HG03354 (cell line): ENCODE measurements at regions not wholly inside any gene's neighbourhood (a gene's known extent, or its start where the extent isn't known, plus 50 kb on each side); places are given as distances from the start of the nearest gene placed in this dataset.
"Not testable (repeated sequence)": the region's sequence is repeated elsewhere in the genome, so short reads cannot be mapped to it uniquely, and the experiment has no call there.

Experiments used
- ATAC-seq: cut with Tn5 transposase; IDR thresholded peaks from one replicate; pipeline ENCODE4 v1.9.1; 2021; ENCODE audit warnings: mild to moderate bottlenecking; ENCODE audit not compliant: unreplicated experiment, poor library complexity, severe bottlenecking

DNA sequence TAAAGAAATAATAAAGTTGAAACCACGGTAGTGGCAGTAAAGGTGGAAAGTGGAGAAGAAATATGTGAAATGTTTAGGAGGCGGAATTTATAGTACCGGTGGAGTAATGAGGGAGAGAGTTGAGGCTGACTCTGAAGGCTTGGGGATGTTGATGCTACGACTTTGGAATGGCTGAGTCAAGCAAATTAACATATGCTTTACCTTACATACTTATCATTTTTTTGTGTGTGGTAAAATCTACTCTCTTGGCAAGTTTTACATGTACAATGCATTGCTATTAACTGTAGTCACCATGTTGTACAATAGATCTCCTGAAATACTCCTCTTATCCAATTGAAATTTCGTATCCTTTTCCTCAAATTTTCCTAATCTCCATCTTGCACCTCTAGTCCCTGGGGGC lies 179.0 kb downstream of the TAF11L14 start:
- ATAC-seq: no peak

DNA sequence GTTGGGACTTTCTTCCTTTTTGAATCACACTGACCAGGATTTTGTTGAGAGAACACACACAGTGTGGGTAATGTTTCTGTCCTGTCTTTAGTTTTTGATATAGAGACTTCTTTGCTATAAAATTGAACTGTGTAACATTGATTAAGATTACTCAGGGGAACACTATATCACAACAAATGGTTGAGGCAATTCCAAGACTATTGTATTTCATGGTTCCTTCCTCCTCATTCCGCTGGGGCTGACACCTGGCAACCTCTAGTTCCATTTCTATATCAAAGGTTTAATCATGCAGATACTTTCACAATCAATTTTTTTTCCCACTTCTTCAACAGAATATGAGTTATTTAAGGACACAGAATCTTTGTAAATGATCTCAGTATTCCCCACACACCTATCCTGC lies 182.2 kb downstream of the TAF11L14 start:
- ATAC-seq: no peak

DNA sequence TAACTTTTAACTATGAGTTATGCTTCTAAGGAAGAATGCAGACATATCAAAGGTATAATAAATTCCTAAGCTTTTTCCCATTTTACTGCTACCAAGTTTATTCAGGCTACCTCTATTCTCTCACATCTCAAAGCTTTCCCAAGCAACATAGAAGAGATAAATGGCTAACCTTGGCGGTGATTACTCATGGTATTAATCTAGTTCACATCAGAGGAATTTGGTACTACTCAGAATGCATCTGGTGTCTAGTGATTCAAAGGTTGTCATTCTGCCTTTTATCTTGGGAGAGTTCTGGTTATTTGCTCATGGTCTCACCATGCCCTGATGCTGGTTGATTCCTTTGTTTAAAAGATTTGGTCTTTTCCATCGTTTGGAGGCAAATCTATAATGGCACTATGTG lies 182.7 kb downstream of the TAF11L14 start:
- no peak for ATAC-seq

DNA sequence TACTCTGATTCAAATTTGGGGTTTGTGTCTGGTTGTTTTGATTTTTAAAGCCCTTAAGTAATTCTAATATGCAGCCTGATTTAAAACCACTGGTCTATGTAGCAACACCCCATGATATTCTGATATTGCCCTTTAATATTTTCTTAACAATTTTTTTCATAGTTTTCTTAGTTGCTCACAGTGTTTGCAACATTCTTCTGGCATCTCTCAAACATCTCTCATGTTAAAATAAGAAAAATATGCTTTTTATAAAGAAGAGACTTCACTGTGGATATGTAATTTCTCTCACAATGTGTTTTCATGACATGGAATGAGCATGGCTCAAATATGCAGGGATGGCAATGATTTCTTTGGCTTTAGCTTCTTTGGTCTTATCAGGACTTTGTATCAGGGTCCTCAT lies 183.7 kb downstream of the TAF11L14 start:
- no peak for ATAC-seq

DNA sequence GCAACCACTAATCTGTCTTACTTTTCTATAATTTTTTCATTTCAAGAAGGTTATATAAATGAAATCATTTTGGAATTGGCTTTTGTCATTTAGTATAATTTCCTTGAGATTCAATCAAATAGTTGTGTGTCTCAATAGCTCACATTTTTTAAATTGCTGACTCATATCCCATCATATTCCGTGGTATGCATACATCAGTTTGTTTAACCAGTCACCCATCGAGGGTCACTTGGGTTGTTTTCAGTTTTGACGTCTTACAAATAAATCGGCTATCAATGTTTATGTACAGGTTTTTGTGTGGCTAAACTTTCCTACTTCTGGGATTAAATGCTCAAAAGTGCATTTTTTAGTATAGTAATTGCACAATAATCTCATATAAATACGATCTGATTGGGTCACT lies 185.5 kb downstream of the TAF11L14 start:
- no peak for ATAC-seq

DNA sequence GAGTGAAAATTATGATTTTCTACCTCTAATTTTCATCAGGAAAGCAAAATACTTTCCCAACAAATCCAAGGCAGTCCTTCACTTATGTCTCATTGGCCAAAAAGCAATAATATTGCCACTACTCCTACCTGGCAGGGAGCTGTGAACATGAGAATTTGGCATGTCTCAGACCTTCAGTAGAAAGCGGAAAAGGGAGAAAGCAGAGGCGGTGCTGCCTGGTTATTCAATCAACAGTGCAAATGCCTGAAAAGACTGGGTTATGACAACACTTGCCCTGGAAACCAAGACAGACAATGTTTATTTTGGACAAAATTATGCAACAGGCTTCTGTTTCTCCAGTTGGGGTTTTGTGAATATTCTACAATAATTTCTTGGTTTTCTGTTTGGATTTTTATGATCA lies 194.4 kb downstream of the TAF11L14 start:
- ATAC-seq: no peak

DNA sequence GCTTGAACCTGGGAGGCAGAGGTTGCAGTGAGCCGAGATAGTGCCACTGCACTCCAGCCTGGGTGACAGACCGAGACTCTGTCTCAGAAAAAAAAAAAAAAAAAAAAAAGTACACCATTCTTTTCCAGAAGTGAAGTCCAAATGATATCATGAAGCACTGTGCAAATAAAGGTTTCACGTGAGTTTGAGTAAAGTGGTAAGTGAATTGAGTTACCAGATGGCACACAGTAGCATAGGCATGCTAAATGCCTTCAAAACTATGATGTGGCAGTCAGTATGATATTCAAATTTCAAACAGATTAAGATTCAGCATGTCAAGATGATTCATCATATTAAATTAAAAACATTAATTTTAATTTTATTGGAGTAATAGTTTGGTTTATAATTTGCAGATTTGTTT lies 195.2 kb downstream of the TAF11L14 start:
- ATAC-seq: no peak

DNA sequence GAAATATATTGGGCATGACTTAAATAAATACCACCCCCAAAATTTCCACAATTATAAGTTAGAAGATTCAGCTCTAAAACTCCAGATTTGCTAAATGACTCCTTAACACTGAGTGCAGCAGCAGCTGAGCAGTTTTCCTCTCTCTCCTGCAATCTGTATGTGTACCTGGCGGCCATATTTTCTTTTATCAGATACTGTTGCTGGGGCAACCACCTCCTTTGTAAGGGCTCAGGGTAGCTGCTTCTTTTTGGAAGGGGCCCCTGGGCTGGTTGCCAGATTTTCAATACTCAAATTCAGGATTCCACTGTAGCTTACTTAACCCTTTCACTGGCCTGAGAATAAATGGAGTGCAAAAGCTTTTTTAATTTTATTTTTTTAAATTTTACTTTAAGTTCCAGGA lies 197.0 kb downstream of the TAF11L14 start:
- ATAC-seq: no peak

DNA sequence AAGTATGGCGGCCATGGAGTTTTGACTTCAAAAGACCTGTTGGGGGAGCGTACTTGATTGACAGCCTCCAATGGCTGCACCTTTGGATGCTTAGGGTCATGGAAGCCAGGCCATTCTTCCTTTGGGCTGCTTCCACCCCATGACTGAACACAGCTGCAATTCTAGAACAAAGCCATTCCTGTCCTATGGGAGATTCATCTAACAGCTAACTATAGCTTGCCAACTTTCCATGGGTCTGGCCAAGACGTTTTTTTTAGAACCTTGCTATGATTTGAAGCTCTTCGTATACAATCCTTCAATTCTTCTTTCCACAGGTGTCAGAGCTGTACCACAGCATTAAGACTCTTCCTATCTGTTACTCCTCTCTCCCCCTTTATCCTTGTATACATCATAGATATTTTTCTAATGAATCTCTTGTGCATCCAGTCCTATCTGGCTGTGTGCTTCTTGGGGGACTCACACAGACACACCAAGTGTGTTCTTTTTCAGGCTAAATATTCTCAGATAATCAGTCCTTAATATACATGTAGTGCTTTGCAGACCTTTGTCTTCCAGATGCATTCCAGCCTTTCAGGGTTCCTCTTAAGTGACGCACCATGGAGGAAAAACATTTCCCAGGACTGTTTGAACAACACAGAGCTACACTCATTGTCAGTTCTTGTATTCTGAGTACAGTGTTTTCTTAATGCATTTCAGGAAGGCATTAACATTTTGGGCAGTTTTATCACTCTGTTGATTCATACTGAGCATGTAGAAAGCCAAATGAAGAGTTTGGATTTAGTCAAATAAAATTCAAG lies 198.9 kb downstream of the TAF11L14 start:
- ATAC-seq: no peak

DNA sequence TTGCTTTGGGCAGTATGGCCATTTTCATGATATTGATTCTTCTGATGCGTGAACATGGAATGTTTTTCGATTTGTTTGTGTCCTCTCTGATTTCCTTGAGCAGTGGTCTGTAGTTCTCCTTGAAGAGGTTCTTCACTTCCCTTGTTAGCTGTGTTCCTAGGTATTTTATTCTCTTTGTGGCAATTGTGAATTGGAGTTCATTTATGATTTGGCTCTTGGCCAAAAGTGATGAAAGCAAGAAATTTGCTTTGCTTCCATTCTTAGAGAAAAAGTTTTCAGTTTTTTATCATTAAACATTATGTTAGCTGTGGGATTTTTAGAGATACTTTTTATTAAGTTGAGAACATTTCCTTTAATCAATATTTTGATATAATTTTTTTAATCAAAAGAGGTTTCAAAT lies 203.5 kb downstream of the TAF11L14 start:
- ATAC-seq: no peak

DNA sequence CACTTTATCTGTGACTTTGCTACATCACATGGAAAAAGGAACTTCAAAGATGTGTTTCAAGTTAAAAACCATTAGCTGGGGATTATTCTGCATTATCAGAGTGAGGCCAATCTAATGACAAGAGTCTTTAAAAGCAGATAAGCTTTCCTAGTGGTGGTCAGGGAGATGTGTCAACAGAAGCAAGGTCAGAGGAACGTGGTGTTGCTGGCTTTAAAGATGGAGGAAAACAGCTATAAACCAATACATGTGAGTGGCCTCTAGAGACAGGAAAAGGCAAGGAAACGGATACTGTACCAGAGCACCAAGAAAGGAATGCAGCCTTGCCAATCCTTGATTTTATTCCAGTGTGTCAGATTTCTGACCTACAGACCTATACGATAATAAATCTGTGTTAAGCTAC lies 204.2 kb downstream of the TAF11L14 start:
- ATAC-seq: no peak

DNA sequence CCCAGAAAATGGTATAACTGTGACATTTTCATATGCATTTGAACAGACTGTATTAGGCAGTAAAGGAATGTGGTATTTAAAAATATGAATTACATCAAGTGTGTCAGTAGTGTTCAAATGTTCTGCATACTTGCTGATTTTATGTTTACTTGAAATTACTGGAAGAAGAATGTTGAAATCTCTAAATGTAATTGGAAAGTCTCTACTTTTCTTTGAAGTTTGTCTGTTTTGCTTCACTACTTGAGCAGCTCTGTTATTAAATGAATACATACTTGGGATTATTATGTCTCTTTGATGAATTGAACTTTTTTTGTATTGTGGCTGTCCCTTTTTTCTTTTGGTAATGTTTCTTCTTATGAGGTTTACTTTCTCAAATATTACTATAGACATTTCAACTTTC lies 205.6 kb downstream of the TAF11L14 start:
- ATAC-seq: no peak

DNA sequence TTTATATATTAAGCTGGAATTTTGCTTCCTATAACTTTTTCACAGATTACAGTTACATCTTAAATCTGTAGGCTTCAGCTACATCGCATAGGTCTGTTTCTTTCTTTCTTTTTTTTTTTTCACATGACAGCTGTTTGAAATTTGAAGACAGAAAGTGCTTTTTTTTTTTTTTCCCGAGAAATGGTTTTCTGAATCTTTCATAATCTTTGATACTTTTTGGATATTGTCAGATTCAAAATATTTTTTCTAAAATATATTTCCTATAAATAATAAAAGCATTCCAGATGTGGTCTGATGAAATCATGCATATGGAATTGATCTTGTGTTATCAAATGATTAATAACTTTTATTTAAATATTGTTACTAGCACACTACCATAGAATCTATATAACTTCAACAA lies 212.2 kb downstream of the TAF11L14 start:
- ATAC-seq: no peak

DNA sequence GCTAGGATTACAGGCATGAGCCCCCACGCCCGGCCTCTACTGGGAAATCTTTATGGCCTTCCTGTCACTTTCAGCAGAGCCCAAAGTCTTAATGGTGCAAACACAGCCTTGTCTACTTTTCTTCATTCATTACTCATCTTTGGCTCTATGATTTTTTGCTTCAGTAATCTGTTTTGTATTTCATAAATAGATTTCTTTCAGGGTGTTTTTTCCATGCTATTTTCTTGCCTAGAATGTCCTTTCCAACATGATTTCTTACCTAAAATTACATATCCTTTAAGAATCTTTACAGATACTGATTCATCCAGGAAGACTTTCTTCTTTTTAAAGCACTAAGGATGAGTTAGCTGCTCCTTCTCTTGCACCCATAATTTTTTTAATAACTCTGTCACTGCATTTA lies 213.0 kb downstream of the TAF11L14 start:
- ATAC-seq: no peak

DNA sequence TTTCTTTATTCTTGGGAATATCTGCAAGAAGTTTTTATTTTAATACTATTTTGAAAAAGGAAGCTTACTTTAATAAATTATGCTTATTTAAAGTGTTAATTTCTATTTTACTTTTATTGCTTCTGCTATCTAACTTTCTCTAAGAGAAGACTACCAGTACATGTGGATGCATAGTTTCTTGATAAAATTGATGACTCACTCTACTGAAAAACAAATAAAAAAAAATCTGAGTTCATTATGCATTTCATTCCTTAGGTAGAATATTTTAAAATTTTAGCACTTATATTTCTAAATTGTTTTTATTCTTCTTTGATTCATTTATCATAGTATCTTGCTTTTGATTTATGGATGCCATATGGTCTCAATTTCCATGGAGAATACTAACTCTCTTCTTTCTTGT lies 217.9 kb downstream of the TAF11L14 start:
- ATAC-seq: no peak

DNA sequence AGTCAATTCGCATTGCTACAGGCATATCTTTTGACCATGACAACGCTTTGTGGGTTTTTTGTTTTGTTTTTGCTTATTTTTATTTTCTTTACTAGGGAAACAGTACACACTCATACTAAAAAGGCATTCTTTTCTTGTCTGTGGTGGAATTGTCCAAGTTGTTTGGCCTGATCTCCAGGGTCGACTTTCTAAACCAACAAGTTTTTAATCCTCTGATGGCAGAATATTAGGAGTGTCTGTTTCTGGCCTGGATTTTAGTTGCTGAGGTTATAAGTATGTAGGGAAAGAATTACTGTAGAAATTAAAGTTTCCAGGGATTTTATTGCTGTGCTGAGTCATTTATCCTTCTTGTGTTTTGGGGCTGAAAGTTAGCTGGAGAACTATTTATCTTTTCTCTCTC lies 218.5 kb downstream of the TAF11L14 start:
- no peak for ATAC-seq

DNA sequence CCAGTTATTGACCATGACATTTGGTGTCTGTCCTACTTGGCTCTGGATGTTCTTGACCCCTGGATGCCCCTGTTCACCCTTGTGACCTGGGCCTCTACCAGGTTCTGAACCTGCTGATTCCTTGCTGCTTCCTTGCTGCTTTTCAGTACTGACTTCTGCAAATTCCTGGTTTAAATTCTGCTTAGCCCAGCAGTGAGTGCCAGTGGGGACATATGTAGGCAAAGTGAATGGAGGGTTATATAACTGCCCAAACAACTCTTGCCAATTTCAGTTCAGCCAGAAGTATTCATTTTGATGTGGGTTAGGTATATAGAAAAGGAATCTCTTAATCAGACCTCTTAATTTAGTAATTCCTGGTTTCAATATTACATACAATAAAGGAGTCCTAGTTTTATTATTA lies 220.6 kb downstream of the TAF11L14 start:
- ATAC-seq: no peak

DNA sequence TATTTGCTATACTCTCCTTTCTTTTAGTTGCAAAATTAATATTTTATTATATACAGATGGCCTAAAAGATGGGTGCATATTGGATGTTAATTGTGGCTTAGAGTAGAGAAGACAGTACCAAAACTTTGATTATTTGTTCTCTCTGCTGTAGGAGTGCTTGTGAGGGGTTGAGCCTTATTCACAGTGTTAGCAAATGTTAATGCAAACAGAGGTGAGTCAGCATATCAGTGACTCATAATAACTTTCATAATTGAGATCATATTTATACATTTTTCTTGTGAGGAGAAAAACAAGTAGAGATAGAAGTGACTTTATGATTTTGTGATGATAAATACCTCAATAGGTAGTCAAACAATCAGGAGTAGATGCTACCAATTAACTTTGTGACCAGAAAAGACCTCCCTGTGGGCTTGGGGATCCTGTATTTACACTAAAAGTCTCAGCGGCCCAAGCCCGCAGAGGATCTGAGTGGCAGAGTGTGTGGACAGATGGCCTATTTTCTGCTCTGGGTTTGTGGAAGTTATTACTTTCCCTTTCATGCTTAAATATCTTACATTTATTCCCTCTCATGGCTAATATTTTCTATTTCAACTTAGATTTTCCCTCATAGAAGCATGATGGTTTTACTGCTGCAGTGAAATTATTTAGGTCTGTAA lies 226.5 kb downstream of the TAF11L14 start:
- ATAC-seq: no peak

DNA sequence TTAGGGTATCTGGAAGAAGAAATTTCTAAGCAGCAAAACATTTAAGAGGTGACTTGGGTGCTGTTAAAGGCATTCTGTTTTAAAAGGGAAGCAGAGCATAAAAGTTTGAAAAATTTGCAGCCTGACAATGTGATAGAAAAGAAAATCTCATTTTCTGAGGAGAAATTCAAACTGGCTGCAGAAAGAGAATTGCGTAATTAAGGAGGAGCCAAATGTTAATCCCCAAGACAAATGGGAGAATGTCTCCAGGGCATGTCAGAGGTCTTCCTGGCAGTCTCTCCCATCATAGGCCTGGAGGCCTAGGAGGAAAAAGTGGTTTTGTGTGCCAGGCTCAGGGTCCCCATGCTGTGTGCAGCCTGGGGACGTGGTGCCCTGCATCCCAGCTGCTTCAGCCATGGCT lies 230.6 kb downstream of the TAF11L14 start:
- not testable (repeated sequence) for ATAC-seq

DNA sequence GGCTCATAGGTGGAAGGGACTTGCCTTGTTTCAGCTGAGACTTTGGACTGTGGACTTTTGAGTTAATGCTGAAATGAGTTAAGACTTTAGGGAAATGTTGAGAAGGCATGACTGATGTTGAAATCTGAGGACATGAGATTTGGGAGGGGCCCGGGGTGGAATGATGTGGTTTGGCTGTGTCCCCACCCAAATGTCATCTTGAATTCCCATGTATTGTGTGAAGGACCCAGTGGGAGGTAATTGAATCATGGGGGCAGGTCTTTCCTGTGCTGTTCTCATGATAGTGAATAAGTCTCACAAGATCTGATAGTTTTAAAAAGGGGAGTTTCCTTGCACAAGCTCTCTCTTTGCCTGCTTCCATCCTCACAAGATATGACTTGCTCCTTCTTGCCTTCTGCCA lies 231.7 kb downstream of the TAF11L14 start:
- not testable (repeated sequence) for ATAC-seq

DNA sequence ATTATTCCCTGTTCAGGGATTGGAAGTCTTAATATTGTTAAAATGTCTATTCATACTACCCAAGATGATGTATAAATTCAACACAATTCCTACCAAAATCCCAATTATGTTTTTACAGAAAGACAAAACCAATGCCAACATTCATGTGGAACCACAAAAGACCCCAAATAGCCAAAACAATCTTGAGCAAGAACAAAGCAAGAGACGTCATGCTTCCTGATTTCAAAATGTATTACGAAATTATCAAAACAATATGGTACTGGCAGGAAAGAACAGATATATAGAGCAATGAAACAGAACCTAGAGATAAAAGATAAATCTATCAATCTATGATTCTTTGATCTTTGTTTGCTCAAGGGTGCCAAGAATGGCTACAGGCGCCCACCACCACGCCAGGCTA lies 237.9 kb downstream of the TAF11L14 start:
- ATAC-seq: no peak

DNA sequence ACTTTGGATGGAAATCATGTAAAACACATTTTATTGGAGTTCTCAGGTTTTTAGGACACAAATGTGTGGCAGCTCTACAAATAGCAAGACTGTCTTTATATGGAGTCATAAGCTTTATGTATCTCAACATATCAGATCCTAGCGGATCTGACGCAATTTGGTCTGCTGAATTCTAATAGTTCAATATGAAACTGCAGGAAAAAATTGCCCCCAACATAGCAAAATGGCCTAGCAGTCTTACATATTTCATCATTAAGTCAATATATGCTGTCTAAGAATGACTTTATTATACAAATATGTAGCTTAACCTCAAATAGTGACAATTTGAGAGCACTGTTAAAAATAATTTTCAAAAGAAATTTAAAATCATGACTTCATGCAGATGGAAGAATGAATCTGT lies 244.3 kb downstream of the TAF11L14 start:
- ATAC-seq: no peak
